Calu3 (cell line): ENCODE measurements at regions not wholly inside any gene's neighbourhood (a gene's known extent, or its start where the extent isn't known, plus 50 kb on each side); places are given as distances from the start of the nearest gene placed in this dataset.

Experiments used
- BruUV-seq: library from RNA; stranded (reverse); fragments of 400-500 nt; replicated peaks from 2 replicates; lab custom pipeline; 2021; lab: Mats Ljungman, UMichigan
- CTCF ChIA-PET: fragments of 300-600 bp; sonication (Branson Sonifier 250); formaldehyde crosslinking; loops from one replicate; lab custom pipeline; 2022; ENCODE audit warnings: antibody characterized with exemption; lab: Charles Lee
- DNase-seq: peaks from one replicate; pipeline ENCODE4 v3.0.0; 2022
- H3K27ac Mint-ChIP-seq: one replicate; pipeline ENCODE4 v1.8.0; 2022; ENCODE audit warnings: mixed read lengths; ENCODE audit not compliant: unreplicated experiment
- H3K27me3 Mint-ChIP-seq: one replicate; pipeline ENCODE4 v1.8.0; 2022; ENCODE audit warnings: mixed read lengths; ENCODE audit not compliant: unreplicated experiment
- H3K36me3 Mint-ChIP-seq: one replicate; pipeline ENCODE4 v1.8.0; 2022; ENCODE audit warnings: mild to moderate bottlenecking, moderate library complexity, mixed read lengths; ENCODE audit not compliant: insufficient read depth, unreplicated experiment
- H3K4me1 Mint-ChIP-seq: one replicate; pipeline ENCODE4 v1.8.0; 2022; ENCODE audit warnings: mild to moderate bottlenecking, low read depth, mixed read lengths; ENCODE audit not compliant: unreplicated experiment
- H3K4me3 Mint-ChIP-seq: one replicate; pipeline ENCODE4 v1.8.0; 2022; ENCODE audit warnings: mild to moderate bottlenecking, low read depth, moderate library complexity, mixed read lengths; ENCODE audit not compliant: unreplicated experiment
- H3K9me3 Mint-ChIP-seq: one replicate; pipeline ENCODE4 v1.8.0; 2022; ENCODE audit warnings: low read depth, mixed read lengths; ENCODE audit not compliant: unreplicated experiment
- intact Hi-C: fragments of 100-400 bp; cut with micrococcal nuclease; formaldehyde crosslinking; loops from one replicate; pipeline ENCODE4 v1.10.0; 2022; ENCODE audit not compliant: unreplicated experiment
- TF ChIP-seq, protein P1 (sequence below): fragments of 200-600 bp; IDR thresholded peaks from one replicate; pipeline ENCODE4 v1.8.0; 2022; ENCODE audit warnings: antibody characterized with exemption; ENCODE audit not compliant: unreplicated experiment

DNA sequence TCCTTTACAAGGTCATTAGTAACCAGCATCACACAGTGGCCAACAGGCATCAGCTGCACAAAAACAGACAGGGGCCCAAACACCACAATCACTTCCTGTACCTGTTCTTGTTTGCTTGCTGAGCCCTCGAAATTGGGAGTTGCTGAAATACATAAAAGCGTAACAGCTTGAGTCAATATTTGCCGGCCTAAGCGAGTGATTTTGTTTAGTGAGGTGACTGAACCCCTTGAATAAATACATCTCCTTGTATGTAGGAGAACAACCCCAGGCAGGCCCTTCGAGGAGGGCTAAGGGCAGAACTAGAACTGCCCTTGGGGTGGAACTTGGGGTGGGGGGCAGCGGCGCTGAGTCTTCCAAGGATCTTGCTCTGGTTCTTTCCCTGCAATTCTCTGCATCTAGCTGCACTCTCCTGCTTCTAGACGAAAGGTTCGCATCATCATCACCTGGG, 502.5 kb downstream of the RASEF start:
- H3K9me3 Mint-ChIP-seq: no peaks in the 10 kb centered on the region
- no peak overlapping the region for H3K27ac Mint-ChIP-seq
- BruUV-seq: no TSS peak
- H3K4me3 Mint-ChIP-seq: no peak overlapping the region
- CTCF ChIA-PET: no interaction called here
- no peaks in the 10 kb centered on the region for H3K36me3 Mint-ChIP-seq
- no peaks in the 10 kb centered on the region for H3K4me1 Mint-ChIP-seq
- TF ChIP-seq, protein P1, sequence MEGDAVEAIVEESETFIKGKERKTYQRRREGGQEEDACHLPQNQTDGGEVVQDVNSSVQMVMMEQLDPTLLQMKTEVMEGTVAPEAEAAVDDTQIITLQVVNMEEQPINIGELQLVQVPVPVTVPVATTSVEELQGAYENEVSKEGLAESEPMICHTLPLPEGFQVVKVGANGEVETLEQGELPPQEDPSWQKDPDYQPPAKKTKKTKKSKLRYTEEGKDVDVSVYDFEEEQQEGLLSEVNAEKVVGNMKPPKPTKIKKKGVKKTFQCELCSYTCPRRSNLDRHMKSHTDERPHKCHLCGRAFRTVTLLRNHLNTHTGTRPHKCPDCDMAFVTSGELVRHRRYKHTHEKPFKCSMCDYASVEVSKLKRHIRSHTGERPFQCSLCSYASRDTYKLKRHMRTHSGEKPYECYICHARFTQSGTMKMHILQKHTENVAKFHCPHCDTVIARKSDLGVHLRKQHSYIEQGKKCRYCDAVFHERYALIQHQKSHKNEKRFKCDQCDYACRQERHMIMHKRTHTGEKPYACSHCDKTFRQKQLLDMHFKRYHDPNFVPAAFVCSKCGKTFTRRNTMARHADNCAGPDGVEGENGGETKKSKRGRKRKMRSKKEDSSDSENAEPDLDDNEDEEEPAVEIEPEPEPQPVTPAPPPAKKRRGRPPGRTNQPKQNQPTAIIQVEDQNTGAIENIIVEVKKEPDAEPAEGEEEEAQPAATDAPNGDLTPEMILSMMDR: no peak
- no peaks in the 10 kb centered on the region for H3K27me3 Mint-ChIP-seq
- DNase-seq: no peak
- intact Hi-C loops: no loop called here

DNA sequence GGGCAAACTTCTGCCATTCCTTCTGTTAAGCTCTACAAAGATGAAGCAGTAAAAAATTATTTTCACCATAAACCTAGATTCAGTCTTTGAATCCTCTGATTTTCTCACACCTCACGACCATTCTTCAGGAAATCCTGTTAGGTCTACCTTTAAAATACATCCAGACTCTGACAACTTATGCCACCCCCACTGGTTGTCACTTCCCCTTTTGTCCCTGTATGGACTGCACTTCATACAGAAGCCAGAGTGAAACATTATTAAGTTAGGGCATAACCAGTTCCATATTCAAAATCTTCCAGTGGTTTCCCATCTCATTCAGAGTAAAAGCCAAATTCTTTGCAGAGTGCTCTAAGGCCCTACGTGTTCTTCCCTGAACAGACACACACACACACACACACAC, 499.8 kb downstream of the RASEF start:
- TF ChIP-seq, protein P1: no peak
- Mint-ChIP-seq H3K9me3 (no peaks in the 10 kb centered on the region), H3K27ac (no peak overlapping the region), H3K4me3 (no peak overlapping the region), H3K27me3 (no peaks in the 10 kb centered on the region), H3K36me3 (no peaks in the 10 kb centered on the region), H3K4me1 (no peaks in the 10 kb centered on the region)
- DNase-seq: no peak
- BruUV-seq: no TSS peak
- intact Hi-C loops: no loop called here
- CTCF ChIA-PET: no interaction called here

DNA sequence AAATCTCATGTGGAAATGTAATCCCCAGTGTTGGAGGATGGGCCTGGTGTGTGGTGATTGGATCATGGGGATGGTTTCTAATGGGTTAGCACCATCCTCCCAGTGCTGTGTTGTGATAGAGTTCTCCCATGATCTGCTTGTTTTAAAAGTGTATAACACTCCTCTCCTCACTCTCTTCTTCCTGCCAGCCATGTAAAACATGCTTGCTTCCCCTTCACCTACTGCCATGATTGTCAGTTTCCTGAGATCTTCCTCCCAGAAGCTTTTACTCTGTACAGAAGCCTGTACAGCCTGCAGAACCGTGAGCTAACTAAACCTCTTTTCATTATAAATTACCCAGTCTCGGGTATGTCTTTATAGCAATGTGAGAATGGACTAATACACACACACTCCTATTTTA, 499.1 kb downstream of the RASEF start:
- TF ChIP-seq, protein P1: no peak
- no peak overlapping the region for H3K27ac Mint-ChIP-seq
- no peak for DNase-seq
- no peaks in the 10 kb centered on the region for H3K4me1 Mint-ChIP-seq
- no peaks in the 10 kb centered on the region for H3K9me3 Mint-ChIP-seq
- no peaks in the 10 kb centered on the region for H3K27me3 Mint-ChIP-seq
- intact Hi-C loops: no loop called here
- H3K36me3 Mint-ChIP-seq: no peaks in the 10 kb centered on the region
- CTCF ChIA-PET: no interaction called here
- BruUV-seq: no TSS peak
- H3K4me3 Mint-ChIP-seq: no peak overlapping the region

DNA sequence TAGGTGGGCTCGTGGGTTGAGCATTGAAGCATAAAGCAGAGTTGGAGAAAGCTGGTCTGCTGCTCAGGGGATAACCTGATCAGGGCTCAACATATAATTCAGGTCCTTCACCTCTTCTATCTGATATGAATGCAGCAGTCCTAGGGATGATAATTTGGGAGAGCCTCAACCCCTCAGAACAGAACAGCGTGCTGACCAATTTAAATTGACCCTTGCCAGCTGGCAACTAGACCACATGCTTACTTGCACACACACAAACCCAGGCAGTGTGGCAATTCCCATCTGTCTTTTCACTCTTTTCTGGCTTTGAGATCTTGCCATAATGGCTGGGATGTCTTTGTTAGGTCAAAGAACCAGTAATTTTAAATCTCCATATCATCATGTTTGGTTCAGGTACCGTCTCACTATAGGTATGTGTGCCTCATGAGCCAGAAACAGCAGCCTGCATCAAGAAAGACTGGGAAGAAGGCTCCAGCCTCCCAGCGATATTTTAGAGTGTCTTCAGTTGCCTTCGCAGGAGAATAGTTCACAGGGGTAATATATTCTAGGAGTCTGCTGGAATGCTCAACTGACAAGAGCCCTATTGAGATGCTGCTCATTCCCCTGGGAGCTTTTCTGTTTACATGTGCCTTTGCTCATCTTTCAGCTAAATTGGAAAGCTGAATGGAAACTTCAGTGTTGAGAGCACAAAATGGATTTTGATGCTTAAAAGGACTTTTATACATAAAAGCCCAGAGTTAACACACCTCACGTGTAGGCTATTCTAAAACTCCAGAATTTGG, 497.6 kb downstream of the RASEF start:
- CTCF ChIA-PET: no interaction called here
- BruUV-seq: no TSS peak
- Mint-ChIP-seq H3K27ac (no peak overlapping the region), H3K4me3 (no peak overlapping the region), H3K36me3 (no peaks in the 10 kb centered on the region), H3K4me1 (no peaks in the 10 kb centered on the region), H3K9me3 (no peaks in the 10 kb centered on the region), H3K27me3 (no peaks in the 10 kb centered on the region)
- TF ChIP-seq, protein P1: no peak
- intact Hi-C loops: no loop called here
- no peak for DNase-seq
